GM20431 (cell line): ENCODE measurements at regions not wholly inside any gene's neighbourhood (a gene's known extent, or its start where the extent isn't known, plus 50 kb on each side); places are given as distances from the start of the nearest gene placed in this dataset.

Source experiments
- in situ Hi-C: fragments of 300-500 bp; cut with MseI, MboI; formaldehyde crosslinking; loops from one replicate; pipeline ENCODE4 v1.15.0; 2020; ENCODE audit warnings: low sequenced_read_pairs; ENCODE audit not compliant: unreplicated experiment

DNA sequence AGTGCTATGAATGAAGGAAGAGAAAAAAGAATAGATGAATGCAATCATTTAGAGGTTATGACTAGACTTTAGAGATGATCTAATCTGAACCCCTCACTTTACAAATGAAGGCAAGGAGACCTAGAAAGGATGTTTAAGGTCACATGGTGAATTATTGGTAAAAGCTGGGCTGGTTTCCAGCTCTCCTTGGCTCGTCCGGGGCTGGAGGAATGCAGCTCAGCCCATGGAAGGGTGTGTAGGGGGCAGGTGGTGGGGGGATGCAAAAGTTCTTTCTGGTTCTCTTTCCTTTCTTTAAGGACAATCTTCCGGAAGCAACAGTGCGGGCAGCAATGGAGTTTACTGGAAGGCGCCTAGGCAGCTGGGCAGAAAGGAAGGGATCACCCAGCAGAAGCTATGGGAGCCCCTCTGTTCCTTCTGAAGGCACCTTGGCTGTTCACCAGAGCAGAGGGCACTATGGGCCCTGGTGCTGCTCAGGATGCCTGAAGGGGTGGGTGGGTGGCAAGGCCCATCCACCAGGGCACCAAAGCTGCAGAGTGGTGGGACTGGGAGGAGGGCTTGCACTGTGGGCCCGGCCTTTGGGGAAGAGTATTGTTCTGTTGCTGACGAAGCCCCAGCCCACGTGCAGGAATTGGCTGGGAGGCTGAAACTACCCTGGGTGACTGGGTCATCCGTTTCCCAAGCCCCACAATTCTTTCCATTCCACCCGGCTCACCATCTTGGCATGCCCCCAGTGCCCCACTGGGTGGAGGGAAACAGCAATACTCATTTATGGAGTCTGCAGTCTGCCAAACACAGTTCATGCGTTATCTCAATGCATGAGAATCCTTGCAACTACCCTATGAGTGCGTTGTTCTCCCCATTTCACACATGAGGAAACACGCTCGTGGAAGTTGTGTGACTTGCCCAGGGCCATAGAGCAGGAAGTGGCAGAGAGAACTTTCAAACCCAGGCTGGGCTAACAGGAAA is 78.2 kb downstream of the IRF2BPL start:
- in situ Hi-C loops = no loop called here

DNA sequence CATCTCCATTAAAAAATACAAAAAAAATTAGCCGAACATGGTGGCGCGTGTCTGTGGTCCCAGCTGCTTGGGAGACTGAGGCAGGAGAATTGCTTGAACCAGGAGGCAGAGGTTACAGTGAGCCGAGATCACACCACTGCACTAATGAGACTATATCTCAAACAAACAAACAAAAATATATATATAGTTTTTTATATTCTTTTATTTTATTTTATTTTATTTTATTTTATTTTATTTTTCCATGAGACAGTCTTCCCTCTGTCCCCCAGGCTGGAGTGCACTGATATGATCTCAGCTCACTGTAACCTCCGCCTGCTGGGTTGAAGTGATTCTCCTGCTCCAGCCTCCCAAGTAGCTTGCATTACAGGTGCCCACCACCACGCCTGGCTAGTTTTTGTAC is 79.5 kb downstream of the IRF2BPL start:
- in situ Hi-C loops = no loop called here

DNA sequence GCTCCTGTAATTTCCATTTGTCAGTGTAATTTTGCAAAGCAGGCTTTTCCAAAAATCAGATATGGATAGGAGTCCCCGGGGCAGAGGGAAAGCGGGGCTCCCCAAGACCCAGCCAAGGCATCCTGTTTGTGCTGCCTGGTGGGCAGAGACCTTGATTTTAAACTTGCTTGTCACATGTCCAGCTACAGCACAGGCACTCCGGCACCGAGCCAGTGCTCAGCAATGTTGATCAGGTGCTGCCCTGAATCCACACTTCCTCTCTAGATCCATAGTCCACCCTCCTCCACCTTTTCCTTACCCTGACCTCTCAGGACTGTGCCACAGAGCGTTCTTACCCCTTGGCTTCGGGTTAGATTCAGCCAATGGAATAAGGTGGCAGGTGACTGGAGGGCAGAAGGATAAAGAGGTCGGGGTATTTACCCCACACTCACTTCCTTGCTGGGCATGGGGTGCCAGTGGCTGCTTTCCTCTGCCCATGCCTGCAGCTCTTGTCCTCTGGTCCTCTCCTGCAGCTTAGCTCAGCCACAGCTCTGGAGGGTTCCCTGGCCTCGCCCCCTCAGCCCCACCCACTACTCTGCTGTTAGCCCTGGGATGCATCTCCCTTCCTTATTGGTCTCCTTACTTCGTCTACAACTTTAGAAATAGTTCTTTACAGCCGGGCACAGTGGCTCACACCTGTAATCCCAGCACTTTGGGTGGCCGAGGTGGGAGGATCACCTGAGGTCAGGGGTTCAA is 80.1 kb downstream of the IRF2BPL start:
- in situ Hi-C loops = no loop called here

DNA sequence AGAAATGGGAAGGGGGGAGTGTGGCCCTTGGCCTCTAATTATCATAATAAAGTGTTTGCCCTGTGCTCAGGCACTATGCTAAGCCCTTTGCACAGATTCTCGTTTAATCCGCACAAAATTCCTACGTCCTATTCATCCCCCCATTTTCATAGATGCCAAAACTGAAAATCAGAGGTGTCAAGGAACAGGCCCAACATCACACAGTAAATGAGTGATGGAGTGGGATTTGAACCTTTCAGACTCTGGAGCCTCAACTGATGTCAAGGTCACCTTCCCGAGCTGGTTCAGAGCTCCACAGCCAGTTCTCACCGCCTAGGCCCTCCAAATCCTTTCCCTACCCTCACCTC is 80.7 kb downstream of the IRF2BPL start:
- in situ Hi-C loops = no loop called here

DNA sequence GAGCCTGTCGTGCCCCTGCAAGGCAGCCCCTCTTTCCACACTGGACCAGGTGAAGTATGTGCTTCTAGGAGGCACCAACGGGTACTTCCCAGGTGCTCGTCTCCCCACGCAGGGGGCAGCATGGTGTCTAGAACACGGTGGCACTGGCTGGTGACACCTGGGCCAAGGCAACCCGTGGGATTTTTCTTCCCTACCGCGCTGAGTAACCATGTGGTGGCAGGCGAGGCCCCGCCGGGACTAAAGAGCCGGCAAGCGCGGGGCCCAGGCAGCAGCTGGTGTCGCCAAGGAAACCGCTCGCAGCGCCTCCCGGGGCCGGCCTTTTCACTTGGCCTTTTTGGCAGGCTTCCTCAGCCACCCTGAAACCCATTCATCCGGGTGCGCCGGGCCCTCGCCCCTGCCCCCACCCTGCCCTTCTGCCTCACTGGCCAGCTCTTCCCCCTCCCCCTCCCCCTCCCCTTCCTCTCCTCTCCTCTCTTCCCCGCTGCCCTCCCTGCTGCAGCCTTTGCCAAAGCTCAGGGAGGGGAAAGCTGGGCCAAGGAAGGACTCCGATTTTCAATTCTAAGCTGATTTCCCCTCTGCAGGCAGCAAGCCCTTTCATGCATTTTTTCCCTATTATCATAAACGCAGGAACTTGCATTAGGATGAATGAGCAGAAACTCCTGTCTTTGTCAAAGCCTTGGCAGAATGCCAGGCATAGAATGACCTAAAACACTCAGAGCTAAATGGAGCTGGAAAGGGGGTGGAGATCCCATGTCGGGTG is 81.2 kb downstream of the IRF2BPL start:
- in situ Hi-C loops = no loop called here

DNA sequence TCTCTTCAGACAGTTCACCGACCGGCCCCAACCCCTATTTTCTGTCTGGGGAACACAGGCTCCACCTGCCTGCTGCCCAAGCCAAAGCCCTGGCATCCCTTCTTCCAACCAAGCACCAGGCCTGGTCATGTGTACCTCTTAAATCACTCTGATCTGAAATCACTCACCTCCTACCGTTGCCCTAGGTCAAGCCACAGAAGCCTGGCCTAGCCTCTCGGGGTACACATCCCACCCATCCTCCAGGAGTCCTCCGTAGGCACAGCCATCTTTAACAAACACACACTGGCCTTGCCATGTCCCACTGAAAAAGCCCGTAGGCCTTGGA is 81.8 kb downstream of the IRF2BPL start:
- in situ Hi-C loops = no loop called here

DNA sequence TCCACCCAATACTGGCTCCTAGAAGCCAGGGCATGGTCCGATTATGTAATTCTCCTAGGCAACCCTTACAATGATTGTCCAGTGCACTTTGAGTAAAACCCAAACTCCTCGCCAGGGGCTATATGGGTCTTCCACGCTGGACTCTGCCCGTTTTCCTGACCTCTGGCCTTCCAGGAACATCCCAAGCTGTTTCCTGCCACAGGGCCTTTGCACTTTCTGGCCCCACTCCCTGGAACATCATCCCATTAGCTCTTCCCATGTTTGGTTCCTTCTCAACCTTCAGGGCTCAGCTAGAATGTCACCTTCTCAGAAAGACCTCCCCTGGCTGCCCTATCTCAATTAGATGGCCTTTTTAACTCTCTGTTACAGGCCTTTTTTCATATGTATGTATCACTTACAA is 85.4 kb downstream of the IRF2BPL start:
- in situ Hi-C loops = no loop called here

DNA sequence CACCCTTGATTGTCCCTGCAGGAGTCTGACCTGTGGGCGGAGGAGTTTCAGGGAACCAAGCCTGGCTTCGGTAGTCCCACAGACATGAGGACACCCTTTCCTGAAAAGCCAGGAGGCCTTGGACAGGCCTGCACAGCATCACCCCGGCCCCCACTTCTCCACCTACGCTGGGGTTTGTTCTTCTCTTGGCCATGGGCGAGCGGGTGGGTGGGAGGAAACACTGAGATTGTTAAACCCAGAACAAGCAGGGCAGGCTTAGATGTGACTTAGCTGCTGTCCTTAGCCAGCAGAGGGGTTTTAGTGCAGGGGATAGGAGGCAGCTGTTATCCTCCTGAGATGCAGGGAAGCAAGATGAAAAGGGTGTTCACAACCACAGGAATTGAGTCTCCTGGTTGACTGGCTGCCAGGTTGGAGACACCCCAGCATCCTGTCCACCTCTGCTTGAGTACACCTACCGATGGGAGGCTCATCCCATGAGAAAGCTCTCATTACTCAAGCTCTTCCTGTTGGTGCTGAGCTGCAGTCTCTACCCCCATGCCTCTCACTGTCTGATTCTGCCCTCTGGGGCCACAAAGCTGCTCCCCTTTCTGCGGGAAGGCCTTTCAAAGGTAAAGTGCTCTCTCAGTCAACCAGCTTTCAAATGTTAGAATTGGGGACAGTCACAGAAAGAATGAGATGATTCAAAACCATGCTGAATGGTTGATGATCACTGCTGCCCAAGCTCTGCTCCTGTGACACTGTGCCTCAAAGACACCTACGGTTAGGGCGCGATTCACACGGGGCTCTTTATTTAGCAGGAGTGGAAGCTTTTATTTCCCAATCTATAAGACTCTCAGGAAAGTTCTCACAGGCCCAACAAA is 86.3 kb downstream of the IRF2BPL start:
- in situ Hi-C loops = no loop called here

DNA sequence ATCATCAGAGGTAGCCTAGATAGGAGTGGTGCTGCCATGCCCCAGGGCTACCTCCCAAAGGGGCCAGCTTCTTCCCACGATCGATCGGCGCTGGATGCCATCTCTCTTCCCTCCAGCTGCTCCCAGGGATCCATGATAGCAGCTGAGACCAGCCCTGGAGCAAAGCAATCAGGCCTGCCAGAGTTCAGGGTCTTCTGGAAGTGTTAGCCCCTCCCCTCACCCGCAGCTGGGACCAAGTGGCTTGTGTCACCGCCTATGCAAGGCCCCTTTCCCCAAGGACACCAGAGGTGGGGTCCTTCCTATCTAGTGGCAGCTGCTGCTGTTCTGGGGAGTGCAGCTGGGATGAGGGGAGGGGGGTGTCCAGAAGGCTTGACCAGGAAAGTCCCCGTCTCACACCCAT is 87.0 kb downstream of the IRF2BPL start:
- in situ Hi-C loops = no loop called here

DNA sequence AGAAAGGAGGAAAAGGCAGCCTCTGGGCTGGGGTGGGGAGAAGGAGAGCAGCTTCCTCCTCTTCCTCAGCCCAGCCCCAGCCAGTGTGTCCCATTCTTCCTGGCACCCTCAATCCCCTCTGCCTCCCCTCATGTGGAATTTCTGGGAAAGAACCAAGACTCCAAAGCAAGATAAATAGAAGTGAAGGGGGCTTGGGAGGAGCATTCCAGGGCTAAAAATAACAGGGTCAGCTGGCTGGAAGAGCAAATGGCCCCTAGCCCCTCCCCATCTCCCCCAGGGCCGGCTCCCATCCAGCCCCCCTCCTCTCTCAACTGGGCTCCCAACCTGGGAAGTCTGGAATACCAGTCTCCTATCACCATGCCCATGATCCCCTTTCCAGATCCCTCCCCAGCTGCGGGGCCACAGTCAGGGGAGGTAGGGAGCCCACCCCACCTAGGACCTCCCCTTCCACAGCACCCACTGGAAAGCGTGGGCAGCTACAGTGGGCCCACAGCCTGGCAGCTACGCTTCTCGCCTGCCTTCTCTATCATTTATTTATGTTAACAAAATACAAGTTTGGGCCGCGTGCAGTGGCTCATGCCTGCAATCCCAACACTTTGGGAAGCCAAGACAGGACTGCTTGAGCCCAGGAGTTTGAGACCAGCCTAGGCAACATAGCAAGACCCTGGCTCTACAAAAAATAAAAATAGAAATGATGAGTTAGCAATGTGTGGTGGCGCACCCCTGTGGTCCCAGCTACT is 88.3 kb downstream of the IRF2BPL start:
- in situ Hi-C loops = no loop called here

DNA sequence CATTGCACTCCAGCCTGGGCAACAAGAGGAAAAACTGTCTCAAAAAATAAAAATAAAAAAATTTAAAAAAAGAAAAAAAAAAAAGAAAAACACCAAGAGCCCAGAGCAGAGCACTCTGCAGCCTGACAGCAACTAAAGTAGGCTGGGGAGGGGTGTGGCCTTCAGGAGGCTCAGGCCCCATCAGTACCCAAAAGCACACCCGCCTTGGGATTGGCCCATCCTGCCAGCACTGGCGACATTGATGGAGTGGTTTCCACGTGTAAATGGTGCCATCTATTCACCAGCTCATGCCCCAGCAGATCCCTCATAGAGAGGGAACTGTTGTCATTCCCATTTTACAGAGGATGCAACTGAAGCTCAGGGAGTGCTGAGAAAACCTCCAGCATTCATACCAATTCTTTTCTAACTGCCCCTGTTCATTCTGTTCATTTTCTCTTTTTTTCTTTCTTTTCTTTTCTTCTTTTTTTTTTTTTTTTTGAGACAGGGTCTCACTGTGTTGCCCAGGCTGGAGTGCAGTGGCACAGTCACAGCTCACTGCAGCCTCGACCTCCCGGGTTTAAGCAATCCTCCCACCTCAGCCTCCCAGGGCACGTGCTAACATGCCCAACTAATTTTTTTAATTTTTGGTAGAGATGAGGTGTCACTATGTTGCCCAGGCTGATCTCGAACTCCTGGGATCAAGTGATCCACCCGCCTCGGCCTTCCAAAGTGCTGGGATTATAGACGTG is 89.3 kb downstream of the IRF2BPL start:
- in situ Hi-C loops = no loop called here

DNA sequence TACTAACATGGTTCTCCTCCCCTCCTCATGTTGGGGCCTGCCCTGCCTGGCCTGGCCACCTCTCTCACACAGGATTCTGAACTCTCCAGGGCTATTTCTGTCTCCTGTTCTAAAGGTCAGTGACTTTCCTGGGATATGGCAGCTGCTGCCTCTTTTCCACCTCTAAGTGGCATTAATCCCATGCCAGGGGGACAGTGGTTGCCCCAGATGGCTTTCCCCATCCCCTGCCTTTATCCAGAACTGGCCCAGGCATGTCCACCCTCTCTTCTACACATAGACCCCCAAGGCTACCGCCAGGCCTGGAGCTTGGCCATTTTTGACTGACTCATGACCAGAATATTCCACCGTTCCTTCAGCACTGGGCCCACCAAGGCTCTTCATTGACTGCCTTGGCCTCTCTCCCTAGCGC is 90.4 kb downstream of the IRF2BPL start:
- in situ Hi-C loops = no loop called here

DNA sequence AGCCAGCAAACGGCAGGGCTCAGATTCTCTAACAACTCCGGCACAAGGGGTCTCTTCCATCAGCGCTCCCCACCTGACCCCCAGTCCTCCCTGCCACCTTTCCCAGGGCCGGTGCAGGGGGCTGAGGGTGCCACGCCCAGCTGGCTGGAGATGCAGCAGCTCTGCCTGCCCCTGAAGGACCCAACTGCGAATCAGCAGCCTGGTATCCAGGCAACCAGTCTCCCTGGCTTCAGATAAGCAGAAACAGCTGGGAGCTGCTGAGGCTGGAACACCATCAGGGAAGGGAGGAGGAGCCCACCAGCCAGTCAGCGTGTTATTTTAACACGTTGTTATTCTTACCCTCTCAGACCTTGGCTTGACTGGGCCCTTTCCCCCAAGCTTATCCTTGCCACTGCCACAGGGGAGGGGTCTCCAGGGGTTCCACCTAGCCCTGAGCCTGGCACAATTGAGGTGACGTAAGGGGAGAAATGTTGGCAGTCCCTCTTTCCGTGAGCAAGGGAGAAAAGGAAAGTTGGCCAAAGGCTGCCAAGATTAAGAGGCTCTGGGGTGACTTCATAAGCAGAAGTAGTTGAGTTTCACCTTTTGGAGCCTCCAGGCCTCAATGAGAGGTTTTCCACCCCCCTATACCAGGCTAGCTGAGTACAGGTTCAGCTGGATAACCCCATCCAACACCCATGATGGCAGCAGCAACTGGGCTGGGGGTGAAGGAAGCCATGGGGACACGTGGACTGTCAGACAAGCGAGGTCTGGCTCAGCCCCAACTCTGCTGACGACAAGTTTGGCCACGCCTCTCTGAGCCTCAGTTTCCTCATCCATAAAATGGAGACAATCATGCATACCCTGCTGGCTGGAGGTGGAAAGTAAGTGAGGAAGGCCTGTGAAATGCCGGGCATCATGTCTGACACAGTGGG is 91.1 kb downstream of the IRF2BPL start:
- in situ Hi-C loops = no loop called here

DNA sequence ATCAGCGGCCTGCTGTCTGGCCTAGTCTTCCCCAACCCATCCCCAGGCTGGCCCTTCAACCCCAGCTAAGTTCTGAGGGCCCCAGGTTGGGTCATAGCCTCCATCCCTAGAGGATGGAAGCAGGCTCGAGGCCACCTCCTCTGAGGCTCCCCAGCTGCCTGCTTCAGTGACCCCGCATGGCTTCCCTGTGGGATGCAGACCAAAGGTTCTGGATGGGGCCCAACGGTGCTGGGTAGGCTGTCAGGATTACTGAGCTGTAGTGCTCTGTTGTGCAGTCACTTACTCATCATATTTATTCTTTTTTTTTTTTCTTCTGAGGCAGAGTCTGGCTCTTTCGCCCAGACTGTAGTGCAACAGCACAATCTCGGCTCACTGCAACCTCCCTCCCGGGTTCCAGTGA is 92.0 kb downstream of the IRF2BPL start:
- in situ Hi-C loops = no loop called here

DNA sequence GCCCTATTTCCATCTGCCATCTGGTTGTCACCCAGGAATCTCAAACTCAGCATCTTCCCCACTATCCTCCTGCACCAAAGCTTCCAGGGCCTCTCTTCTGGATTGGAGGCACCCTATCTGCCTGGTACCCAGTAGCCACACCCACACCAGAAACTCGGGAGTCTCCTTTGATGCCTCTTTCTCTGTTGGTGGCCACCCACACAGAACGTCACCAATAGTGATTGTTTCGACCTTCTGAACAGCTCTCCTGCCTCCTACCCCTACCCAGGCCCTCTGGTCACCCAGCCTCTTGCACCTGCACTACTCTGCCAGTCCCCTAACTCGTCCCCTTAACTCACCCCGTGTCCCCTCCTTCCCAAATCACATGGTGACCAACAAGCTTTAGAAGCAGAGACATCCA is 95.0 kb downstream of the IRF2BPL start:
- in situ Hi-C loops = no loop called here

DNA sequence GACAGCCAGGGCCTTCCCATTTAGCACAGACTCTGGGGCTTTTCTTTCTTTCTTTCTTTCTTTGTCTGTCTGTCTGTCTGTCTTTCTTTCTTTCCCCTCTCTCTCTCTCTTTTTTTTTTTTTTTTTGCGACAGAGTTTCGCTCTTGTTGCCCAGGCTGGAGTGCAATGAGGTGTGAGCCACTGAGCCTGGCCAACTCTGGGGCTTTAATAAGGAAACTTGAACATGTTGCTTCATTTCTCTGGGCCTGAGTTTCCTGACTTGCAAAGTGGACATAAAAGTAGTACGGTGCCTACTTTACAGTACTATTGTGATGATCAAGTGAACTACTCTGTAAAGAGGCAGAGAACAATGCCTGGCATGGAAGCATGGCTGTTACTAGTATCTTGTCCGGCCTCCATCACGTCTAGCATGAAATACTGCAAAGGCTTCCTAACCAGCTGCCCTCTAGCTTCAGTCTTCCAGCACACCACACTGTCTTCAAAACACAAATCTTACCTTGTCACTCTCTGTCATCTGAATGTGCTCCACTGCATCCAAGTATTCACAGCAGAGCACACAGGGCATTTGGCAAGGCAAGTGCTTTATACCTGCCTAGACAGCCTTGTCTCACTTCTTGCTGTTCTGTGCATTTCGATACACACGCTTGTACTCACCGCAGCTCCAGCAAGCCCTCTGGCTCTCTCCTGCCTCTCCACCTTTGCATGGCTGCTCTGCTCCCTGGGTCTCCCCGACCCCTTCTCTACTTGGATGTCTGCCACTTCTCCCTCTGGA is 96.7 kb downstream of the IRF2BPL start:
- in situ Hi-C loops = no loop called here

DNA sequence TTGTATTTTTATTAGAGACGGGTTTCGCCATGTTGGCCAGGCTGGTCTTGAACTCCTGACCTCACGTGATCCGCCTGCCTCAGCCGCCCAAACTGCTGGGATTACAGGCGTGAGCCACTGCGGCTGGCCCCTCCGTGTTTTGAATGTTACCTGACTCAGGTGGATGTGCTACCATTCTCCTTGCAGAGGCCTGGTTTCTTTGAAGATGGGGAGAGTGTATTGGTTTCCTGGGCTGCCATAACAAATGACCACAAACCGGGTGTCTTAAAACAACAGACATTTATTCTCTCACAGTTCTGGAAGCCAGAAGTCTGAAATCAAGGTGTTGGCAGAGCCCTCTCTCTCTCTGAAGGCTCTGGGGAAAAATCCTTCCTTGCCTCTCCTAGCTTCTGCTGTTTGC is 98.0 kb downstream of the IRF2BPL start:
- in situ Hi-C loops = no loop called here
